Ramos (cell line): ENCODE measurements at regions not wholly inside any gene's neighbourhood (a gene's known extent, or its start where the extent isn't known, plus 50 kb on each side); places are given as distances from the start of the nearest gene placed in this dataset.
"Not testable (repeated sequence)": the region's sequence is repeated elsewhere in the genome, so short reads cannot be mapped to it uniquely, and the experiment has no call there.

Source experiments
- in situ Hi-C: fragments of 300-500 bp; cut with MboI; formaldehyde crosslinking; loops from one replicate; pipeline ENCODE4 v1.14.3; 2022; ENCODE audit warnings: low sequenced_read_pairs; ENCODE audit not compliant: unreplicated experiment

GRCh38 chr9:26142631-26143030, 464.4 kb upstream of the TUSC1 start:
- in situ Hi-C loops: no loop called here

GRCh38 chr9:26142201-26142600, 464.0 kb upstream of the TUSC1 start:
- in situ Hi-C loops: no loop called here

- in situ Hi-C loops: no loop called here
Observed at GRCh38 chr9:26133537-26133936, 455.3 kb upstream of the TUSC1 start.

GRCh38 chr9:26132746-26133312, 454.6 kb upstream of the TUSC1 start:
- in situ Hi-C loops: no loop called here

- in situ Hi-C loops: no loop called here
Observed at GRCh38 chr9:26131886-26132285, 453.6 kb upstream of the TUSC1 start.

- in situ Hi-C loops: no loop called here
Observed at GRCh38 chr9:26129217-26129616, 451.0 kb upstream of the TUSC1 start.

- in situ Hi-C loops: no loop called here
Observed at GRCh38 chr9:26125693-26126092, 447.4 kb upstream of the TUSC1 start.

GRCh38 chr9:26116085-26116484, 437.8 kb upstream of the TUSC1 start:
- in situ Hi-C loops: not testable (repeated sequence)

- in situ Hi-C loops: no loop called here
Observed at GRCh38 chr9:26112724-26113123, 434.5 kb upstream of the TUSC1 start.

- in situ Hi-C loops: no loop called here
Observed at GRCh38 chr9:26086396-26086795, 408.2 kb upstream of the TUSC1 start.

GRCh38 chr9:26081847-26082246, 403.6 kb upstream of the TUSC1 start:
- in situ Hi-C loops: no loop called here

- in situ Hi-C loops: no loop called here
Observed at GRCh38 chr9:26078706-26079105, 400.5 kb upstream of the TUSC1 start.

- in situ Hi-C loops: no loop called here
Observed at GRCh38 chr9:26077860-26078259, 399.6 kb upstream of the TUSC1 start.

GRCh38 chr9:26067608-26068007, 389.4 kb upstream of the TUSC1 start:
- in situ Hi-C loops: no loop called here

- in situ Hi-C loops: no loop called here
Observed at GRCh38 chr9:26066237-26066636, 388.0 kb upstream of the TUSC1 start.

- in situ Hi-C loops: no loop called here
Observed at GRCh38 chr9:26061948-26062575, 383.8 kb upstream of the TUSC1 start.

- in situ Hi-C loops: no loop called here
Observed at GRCh38 chr9:26058111-26058895, 380.1 kb upstream of the TUSC1 start.

GRCh38 chr9:26057050-26057449, 378.8 kb upstream of the TUSC1 start:
- in situ Hi-C loops: no loop called here

GRCh38 chr9:26054600-26055520, 376.6 kb upstream of the TUSC1 start:
- in situ Hi-C loops: no loop called here

- in situ Hi-C loops: no loop called here
Observed at GRCh38 chr9:26053954-26054353, 375.7 kb upstream of the TUSC1 start.

- in situ Hi-C loops: no loop called here
Observed at GRCh38 chr9:26043431-26043830, 365.2 kb upstream of the TUSC1 start.
